ENCODE measurements at regions not wholly inside any gene's neighbourhood (a gene's known extent, or its start where the extent isn't known, plus 50 kb on each side); places are given as distances from the start of the nearest gene placed in this dataset.

DNA sequence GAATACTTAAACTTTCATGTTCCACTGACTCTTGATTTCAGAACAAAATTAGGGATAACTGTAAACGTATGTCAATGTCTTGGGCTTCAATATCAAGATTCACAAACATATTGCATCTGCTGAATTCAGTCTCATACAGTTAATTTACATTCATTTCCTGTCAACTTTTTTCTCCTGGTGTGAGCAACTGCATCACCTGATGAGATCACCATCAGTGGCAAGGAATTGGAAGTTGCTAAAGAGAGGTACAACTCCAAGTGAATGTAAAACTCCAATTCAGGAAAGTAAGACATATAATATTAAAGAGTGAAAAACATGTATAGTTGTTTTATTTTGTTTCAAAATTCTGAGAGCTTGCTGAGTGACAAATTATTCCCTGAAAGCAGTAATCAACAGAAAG lies 1336.2 kb upstream of the C9orf72 start:
- DNase-seq, result no peak
- no peak overlapping the region for H2BK5ac ChIP-seq (ENCODE audit: insufficient read length, low read length)
- H3K9ac ChIP-seq (ENCODE audit: extremely low read depth, insufficient read length, low read length), result no peak overlapping the region

More for the DNA sequence above, 1336.2 kb upstream of the C9orf72 start:
- H2BK15ac ChIP-seq (ENCODE audit: low read depth, low read length), result no peak overlapping the region
- H4K91ac ChIP-seq (ENCODE audit: insufficient read length, low read depth, low read length), result no peak overlapping the region
- no peaks in the 10 kb centered on the region for H3K9me3 ChIP-seq (ENCODE audit: control insufficient read depth, low read depth, low read length)
- no peak overlapping the region for H3K4ac ChIP-seq (ENCODE audit: low read depth, low read length)
- no peaks in the 10 kb centered on the region for H3K79me2 ChIP-seq (ENCODE audit: insufficient read depth, low read length)
- TF ChIP-seq, protein P1, sequence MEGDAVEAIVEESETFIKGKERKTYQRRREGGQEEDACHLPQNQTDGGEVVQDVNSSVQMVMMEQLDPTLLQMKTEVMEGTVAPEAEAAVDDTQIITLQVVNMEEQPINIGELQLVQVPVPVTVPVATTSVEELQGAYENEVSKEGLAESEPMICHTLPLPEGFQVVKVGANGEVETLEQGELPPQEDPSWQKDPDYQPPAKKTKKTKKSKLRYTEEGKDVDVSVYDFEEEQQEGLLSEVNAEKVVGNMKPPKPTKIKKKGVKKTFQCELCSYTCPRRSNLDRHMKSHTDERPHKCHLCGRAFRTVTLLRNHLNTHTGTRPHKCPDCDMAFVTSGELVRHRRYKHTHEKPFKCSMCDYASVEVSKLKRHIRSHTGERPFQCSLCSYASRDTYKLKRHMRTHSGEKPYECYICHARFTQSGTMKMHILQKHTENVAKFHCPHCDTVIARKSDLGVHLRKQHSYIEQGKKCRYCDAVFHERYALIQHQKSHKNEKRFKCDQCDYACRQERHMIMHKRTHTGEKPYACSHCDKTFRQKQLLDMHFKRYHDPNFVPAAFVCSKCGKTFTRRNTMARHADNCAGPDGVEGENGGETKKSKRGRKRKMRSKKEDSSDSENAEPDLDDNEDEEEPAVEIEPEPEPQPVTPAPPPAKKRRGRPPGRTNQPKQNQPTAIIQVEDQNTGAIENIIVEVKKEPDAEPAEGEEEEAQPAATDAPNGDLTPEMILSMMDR (conservative IDR thresholded peaks at IDR 0.05), result no peak
- no peak overlapping the region for H2AFZ ChIP-seq (ENCODE audit: low read length)
- no peak overlapping the region for H3K23ac ChIP-seq (ENCODE audit: insufficient read length, low read depth, low read length)
- no peak overlapping the region for H3K18ac ChIP-seq (ENCODE audit: insufficient read length, low read depth, low read length)
- no peaks in the 10 kb centered on the region for H3K27me3 ChIP-seq (ENCODE audit: insufficient read depth, low read length)
- no peak overlapping the region for H2AK5ac ChIP-seq (ENCODE audit: insufficient read length, low read length)
- H3K36me3 Mint-ChIP-seq (ENCODE audit: insufficient read depth in 1 of 3, low read depth in 3 of 3), result no peaks in the 10 kb centered on the region
- H3K27me3 Mint-ChIP-seq (ENCODE audit: low read depth), result no peaks in the 10 kb centered on the region
- H3K9me3 Mint-ChIP-seq, result 0 out of 5 replicates have a peak, but pooled peaks cover 0 to 2% of the 10 kb centered on the region in 2 experiments
- no peak overlapping the region for H4K8ac ChIP-seq (replicated peaks; ENCODE audit: insufficient read length, low read depth, low read length)
- no peak overlapping the region for H3K27ac Mint-ChIP-seq
- H3K79me1 ChIP-seq (ENCODE audit: insufficient read depth, low read depth, low read length, poor library complexity, severe bottlenecking), result no peaks in the 10 kb centered on the region
- H2BK20ac ChIP-seq (ENCODE audit: low read depth, low read length, poor library complexity, severe bottlenecking), result no peak overlapping the region
- H2BK120ac ChIP-seq (ENCODE audit: low read depth, low read length, poor library complexity, severe bottlenecking), result no peak overlapping the region
- H4K20me1 ChIP-seq (ENCODE audit: control insufficient read depth, insufficient read depth, insufficient read length), result no peaks in the 10 kb centered on the region
- H3K4me1 ChIP-seq (ENCODE audit: insufficient read depth, low read length), result no peaks in the 10 kb centered on the region
- no peak overlapping the region for H3K4me3 Mint-ChIP-seq
- H4K5ac ChIP-seq (ENCODE audit: insufficient read length, low read depth, low read length), result no peak overlapping the region
- H3K14ac ChIP-seq (ENCODE audit: insufficient read depth, low read length), result no peak overlapping the region
- H3K4me2 ChIP-seq (ENCODE audit: insufficient read depth, insufficient read length, low read length), result no peak overlapping the region
- no peak overlapping the region for H3K56ac ChIP-seq (ENCODE audit: insufficient read length, low read depth, low read length)
- no peaks in the 10 kb centered on the region for H3K4me1 Mint-ChIP-seq
- no CpG with 5 or more reads among the region's 1 CpG for WGBS (ENCODE audit: extremely low coverage, insufficient read length, low lambda C conversion rate)
- H2BK12ac ChIP-seq (ENCODE audit: insufficient read length, low read depth, low read length), result no peak overlapping the region
- no peaks in the 10 kb centered on the region for H3K23me2 ChIP-seq (ENCODE audit: insufficient read length, low read depth, low read length, poor library complexity, severe bottlenecking)
- no peak overlapping the region for H3T11ph ChIP-seq (ENCODE audit: low read length)
- no peak overlapping the region for H3K27ac ChIP-seq (ENCODE audit: insufficient read length, low read depth, low read length)

Measured in H9 (cell line).